ENCODE measurements at regions not wholly inside any gene's neighbourhood (a gene's known extent, or its start where the extent isn't known, plus 50 kb on each side); places are given as distances from the start of the nearest gene placed in this dataset.

GRCh38 chr10:112871021-112871420 lies 79.0 kb upstream of the TCF7L2 start:
- no peak for TF ChIP-seq CTCF (IDR thresholded peaks at IDR 0.05)
- H3K27ac ChIP-seq, result no peak overlapping the region
- no peaks in the 10 kb centered on the region for H3K9me3 ChIP-seq
- H3K27me3 ChIP-seq, result no peaks in the 10 kb centered on the region
- H3K36me3 ChIP-seq, result no peaks in the 10 kb centered on the region
- H3K4me1 ChIP-seq, result no peaks in the 10 kb centered on the region
- H3K9ac ChIP-seq (ENCODE audit: low read depth in 2 of 2, low read length in 2 of 2), result no peak overlapping the region
- DNase-seq, result no peak
- intact Hi-C loops (cut with DNase I), result loop anchor here (10.0 kb wide), 1 partner anchor 66 kb away; no protein-coding TSS in a partner anchor
- no peak overlapping the region for H3K4me3 ChIP-seq

- H3K36me3 ChIP-seq, result no peaks in the 10 kb centered on the region
- no peaks in the 10 kb centered on the region for H3K9me3 ChIP-seq
- intact Hi-C loops (cut with DNase I), result loop anchor here (10.0 kb wide), 1 partner anchor 68 kb away; no protein-coding TSS in a partner anchor
- DNase-seq, result no peak
- no peaks in the 10 kb centered on the region for H3K4me1 ChIP-seq
- H3K27me3 ChIP-seq, result no peaks in the 10 kb centered on the region
- H3K4me3 ChIP-seq, result no peak overlapping the region
- H3K9ac ChIP-seq (ENCODE audit: low read depth in 2 of 2, low read length in 2 of 2), result no peak overlapping the region
- TF ChIP-seq CTCF (IDR thresholded peaks at IDR 0.05), result no peak
- no peak overlapping the region for H3K27ac ChIP-seq
These were observed 77.3 kb upstream of the TCF7L2 start for GRCh38 chr10:112872728-112873127.

GRCh38 chr10:112873541-112873940 lies 76.5 kb upstream of the TCF7L2 start:
- Histone ChIP-seq H3K4me3 (no peak overlapping the region), H3K4me1 (no peaks in the 10 kb centered on the region), H3K36me3 (no peaks in the 10 kb centered on the region), H3K9ac (ENCODE audit: low read depth in 2 of 2, low read length in 2 of 2) (no peak overlapping the region), H3K9me3 (no peaks in the 10 kb centered on the region), H3K27me3 (no peaks in the 10 kb centered on the region), H3K27ac (no peak overlapping the region)
- DNase-seq, result no peak
- intact Hi-C loops (cut with DNase I), result loop anchor here (10.0 kb wide), 1 partner anchor 69 kb away; no protein-coding TSS in a partner anchor
- TF ChIP-seq CTCF (IDR thresholded peaks at IDR 0.05), result no peak

GRCh38 chr10:112874982-112875381 lies 75.1 kb upstream of the TCF7L2 start:
- intact Hi-C loops (cut with DNase I), result loop anchor here (10.0 kb wide), 1 partner anchor 70 kb away; no protein-coding TSS in a partner anchor

GRCh38 chr10:112875476-112876267 lies 74.4 kb upstream of the TCF7L2 start:
- TF ChIP-seq CTCF (IDR thresholded peaks at IDR 0.05), result no peak
- H3K27me3 ChIP-seq, result no peaks in the 10 kb centered on the region
- DNase-seq, result peak; percentile 55
- no peaks in the 10 kb centered on the region for H3K9me3 ChIP-seq
- no peaks in the 10 kb centered on the region for H3K4me1 ChIP-seq
- no peak overlapping the region for H3K9ac ChIP-seq (ENCODE audit: low read depth in 2 of 2, low read length in 2 of 2)
- H3K27ac ChIP-seq, result peak overlapping the region; percentile 35
- intact Hi-C loops (cut with DNase I), result loop anchor here (10.0 kb wide), 1 partner anchor 71 kb away; no protein-coding TSS in a partner anchor
- H3K36me3 ChIP-seq, result no peaks in the 10 kb centered on the region
- no peak overlapping the region for H3K4me3 ChIP-seq

More at GRCh38 chr10:112874982-112875381, 75.1 kb upstream of the TCF7L2 start:
- no peak overlapping the region for H3K4me3 ChIP-seq
- no peaks in the 10 kb centered on the region for H3K27me3 ChIP-seq
- DNase-seq, result no peak
- no peaks in the 10 kb centered on the region for H3K9me3 ChIP-seq
- H3K9ac ChIP-seq (ENCODE audit: low read depth in 2 of 2, low read length in 2 of 2), result no peak overlapping the region
- no peaks in the 10 kb centered on the region for H3K4me1 ChIP-seq
- no peak overlapping the region for H3K27ac ChIP-seq
- TF ChIP-seq CTCF (IDR thresholded peaks at IDR 0.05), result no peak
- no peaks in the 10 kb centered on the region for H3K36me3 ChIP-seq
